H1 (cell line): ENCODE measurements at regions not wholly inside any gene's neighbourhood (a gene's known extent, or its start where the extent isn't known, plus 50 kb on each side); places are given as distances from the start of the nearest gene placed in this dataset.

Experiments used
- CTCF ChIA-PET: fragments of 300-600 bp; sonication (Branson Sonifier 250); formaldehyde crosslinking; loops from one replicate; lab custom pipeline; 2021; ENCODE audit not compliant: partially characterized antibody; lab: Charles Lee
- POLR2A ChIA-PET: fragments of 300-600 bp; sonication (Branson Sonifier 250); formaldehyde crosslinking; loops from one replicate; lab custom pipeline; 2021; ENCODE audit warnings: inconsistent platforms; ENCODE audit not compliant: partially characterized antibody; lab: Charles Lee
- DNase-seq, 2 experiments: peaks; one replicate each; pipeline versions ENCODE4 v3.0.0 to v3.0.0-alpha.2; 2010 to 2022; ENCODE audit warnings: low spot score in 2 of 2, low read depth in 1 of 2, mixed read lengths in 1 of 2
- FAIRE-seq: peaks from 2 replicates; lab custom pipeline; 2011; peaks lifted over from hg19 to GRCh38; lab: Jason Lieb, UNC
- H2AFZ ChIP-seq: 2 replicates; pipeline ENCODE4 v1.8.1; 2012; ENCODE audit warnings: low read length, inconsistent platforms
- H2AK5ac ChIP-seq: 2 replicates; pipeline ENCODE4 v1.6.1; 2013; ENCODE audit warnings: low read depth, low read length
- H2BK120ac ChIP-seq: replicated peaks from 2 replicates; pipeline ENCODE3; 2013; ENCODE audit warnings: low read depth, low read length, inconsistent platforms
- H2BK12ac ChIP-seq: 2 replicates; pipeline ENCODE4 v1.6.1; 2013; ENCODE audit warnings: low read depth, low read length
- H2BK15ac ChIP-seq: 2 replicates; pipeline ENCODE4 v1.6.1; 2013; ENCODE audit warnings: low read length
- H2BK20ac ChIP-seq: 2 replicates; pipeline ENCODE4 v1.6.1; 2013; ENCODE audit warnings: low read length
- H2BK5ac ChIP-seq: 2 replicates; pipeline ENCODE4 v1.6.1; 2013; ENCODE audit warnings: low read depth, low read length
- H3K14ac ChIP-seq: 2 replicates; pipeline ENCODE4 v1.6.1; 2013; ENCODE audit warnings: inconsistent platforms; ENCODE audit not compliant: insufficient read length
- H3K18ac ChIP-seq: 2 replicates; pipeline ENCODE4 v1.6.1; 2013; ENCODE audit warnings: low read length; ENCODE audit errors: extremely low read depth
- H3K23ac ChIP-seq: 2 replicates; pipeline ENCODE4 v1.6.1; 2013; ENCODE audit warnings: inconsistent platforms; ENCODE audit not compliant: insufficient read length
- H3K23me2 ChIP-seq: 2 replicates; pipeline ENCODE4 v1.6.1; 2013; ENCODE audit warnings: low read depth, low read length
- H3K27ac ChIP-seq: 2 replicates; pipeline ENCODE4 v1.6.1; 2011; ENCODE audit warnings: low read depth, low read length, inconsistent platforms
- H3K27me3 ChIP-seq, 4 experiments: replicated peaks in 1 of 4; 1 replicate in 1 of 4; 2 replicates in 3 of 4; pipeline versions ENCODE4 v1.6.1 to v1.8.1; 2011 to 2013; ENCODE audit warnings: low read length in 3 of 4, mild to moderate bottlenecking in 3 of 4, inconsistent platforms in 2 of 4, mixed read lengths in 2 of 4, moderate library complexity in 1 of 4; ENCODE audit not compliant: control insufficient read depth in 3 of 4, insufficient read depth in 3 of 4; ENCODE audit errors: extremely low read depth in 1 of 4
- H3K36me3 ChIP-seq, 4 experiments: 2 replicates each; pipeline versions ENCODE4 v1.6.1 to v1.8.1; 2011 to 2013; ENCODE audit warnings: mild to moderate bottlenecking in 4 of 4, low read length in 3 of 4, moderate library complexity in 2 of 4, control low read depth in 1 of 4, inconsistent platforms in 1 of 4; ENCODE audit not compliant: insufficient read depth in 4 of 4, control insufficient read depth in 2 of 4
- H3K4ac ChIP-seq: replicated peaks from 2 replicates; pipeline ENCODE3; 2013; ENCODE audit warnings: low read length, low read depth, mixed read lengths, inconsistent platforms; ENCODE audit not compliant: insufficient read length
- H3K4me1 ChIP-seq, 4 experiments: replicated peaks in 1 of 4; 1 replicate in 1 of 4; 2 replicates in 3 of 4; pipeline versions ENCODE4 v1.6.1 to v1.8.1; 2011 to 2013; ENCODE audit warnings: low read length in 3 of 4, inconsistent platforms in 2 of 4, mixed read lengths in 1 of 4; ENCODE audit not compliant: insufficient read depth in 4 of 4, control insufficient read depth in 3 of 4
- H3K4me2 ChIP-seq, 2 experiments: 2 replicates each; pipeline versions ENCODE4 v1.6.1 to v1.8.1; 2011 to 2013; ENCODE audit warnings: low read depth in 2 of 2, low read length in 2 of 2, control low read depth in 1 of 2, inconsistent platforms in 1 of 2, mild to moderate bottlenecking in 1 of 2; ENCODE audit not compliant: insufficient read depth in 1 of 2
- H3K4me3 ChIP-seq, 4 experiments: fragments of 200-600, 300-600 bp in 1 of 4; sonication (generic), shearing (Covaris generic), sonication (Bioruptor Twin) in 1 of 4; 2 replicates each; pipeline versions ENCODE4 v1.5.1 to v1.8.1; 2011 to 2016; ENCODE audit warnings: low read length in 4 of 4, low read depth in 3 of 4, control low read depth in 2 of 4, inconsistent platforms in 2 of 4, mild to moderate bottlenecking in 2 of 4, mixed read lengths in 1 of 4, moderate library complexity in 1 of 4; ENCODE audit not compliant: insufficient read depth in 2 of 4; ENCODE audit errors: extremely low read depth in 1 of 4
- H3K56ac ChIP-seq: replicated peaks from 2 replicates; pipeline ENCODE3; 2013; ENCODE audit warnings: low read depth, mild to moderate bottlenecking, mixed read lengths, low read length, inconsistent platforms; ENCODE audit not compliant: insufficient read length
- H3K79me1 ChIP-seq: 2 replicates; pipeline ENCODE4 v1.6.1; 2013; ENCODE audit warnings: low read depth, low read length, control low read depth
- H3K79me2 ChIP-seq, 2 experiments: 2 replicates each; pipeline versions ENCODE4 v1.6.1 to v1.8.1; 2012 to 2013; ENCODE audit warnings: low read length in 2 of 2, mild to moderate bottlenecking in 2 of 2, inconsistent platforms in 1 of 2; ENCODE audit not compliant: insufficient read depth in 2 of 2, control insufficient read depth in 1 of 2
- H3K9ac ChIP-seq, 4 experiments: replicated peaks in 1 of 4; 1 replicate in 1 of 4; 2 replicates in 3 of 4; pipeline versions ENCODE4 v1.6.1 to v1.8.1; 2011 to 2013; ENCODE audit warnings: low read depth in 3 of 4, low read length in 3 of 4, control low read depth in 2 of 4, mild to moderate bottlenecking in 2 of 4, moderate library complexity in 2 of 4, inconsistent platforms in 1 of 4; ENCODE audit errors: extremely low read depth in 1 of 4
- H3K9me3 ChIP-seq, 2 experiments: 2 replicates each; pipeline versions ENCODE4 v1.6.1 to v1.8.1; 2012 to 2013; ENCODE audit warnings: mild to moderate bottlenecking in 2 of 2, moderate library complexity in 2 of 2, control low read depth in 1 of 2, inconsistent platforms in 1 of 2, low read depth in 1 of 2, low read length in 1 of 2, mixed read lengths in 1 of 2; ENCODE audit not compliant: insufficient read depth in 2 of 2
- H4K20me1 ChIP-seq, 2 experiments: replicated peaks in 1 of 2; 2 replicates each; pipeline versions ENCODE3 to v1.8.1; 2011 to 2013; ENCODE audit warnings: inconsistent platforms in 2 of 2, low read length in 2 of 2, mild to moderate bottlenecking in 1 of 2; ENCODE audit not compliant: insufficient read depth in 2 of 2, control insufficient read depth in 1 of 2
- H4K5ac ChIP-seq: 2 replicates; pipeline ENCODE4 v1.6.1; 2013; ENCODE audit warnings: low read length, low read depth, mixed read lengths, inconsistent platforms; ENCODE audit not compliant: insufficient read length
- H4K8ac ChIP-seq: 2 replicates; pipeline ENCODE4 v1.8.0; 2013; ENCODE audit warnings: mild to moderate bottlenecking, moderate library complexity, low read length, inconsistent platforms; ENCODE audit not compliant: insufficient read depth; ENCODE audit errors: extremely low read depth
- H4K91ac ChIP-seq: replicated peaks from 2 replicates; pipeline ENCODE3; 2013; ENCODE audit warnings: low read length, mixed read lengths, inconsistent platforms; ENCODE audit not compliant: insufficient read length
- BACH1 ChIP-seq: IDR thresholded peaks from 2 replicates; pipeline ENCODE4 v1.6.1; 2012; ENCODE audit warnings: low read length, improper control_type of control experiment
- BRCA1 ChIP-seq: IDR thresholded peaks from 2 replicates; pipeline ENCODE4 v1.6.1; 2012; ENCODE audit warnings: low read depth, low read length, improper control_type of control experiment
- CTBP2 ChIP-seq: IDR thresholded peaks from 2 replicates; pipeline ENCODE4 v1.7.0; 2011; ENCODE audit warnings: borderline replicate concordance, mild to moderate bottlenecking, moderate library complexity, mixed read lengths, low read length; ENCODE audit not compliant: insufficient read depth, insufficient read length
- POLR2AphosphoS5 ChIP-seq: IDR thresholded peaks from 2 replicates; pipeline ENCODE4 v1.6.1; 2011; ENCODE audit warnings: low read depth, low read length
- SP4 ChIP-seq: IDR thresholded peaks from 2 replicates; pipeline ENCODE4 v1.6.1; 2012; ENCODE audit warnings: low read length, inconsistent platforms
- TBP ChIP-seq: IDR thresholded peaks from 2 replicates; pipeline ENCODE4 v1.6.1; 2011; ENCODE audit warnings: low read depth, low read length, improper control_type of control experiment
- YY1 ChIP-seq: IDR thresholded peaks from 2 replicates; pipeline ENCODE4 v1.6.1; 2011; ENCODE audit warnings: low read depth, mild to moderate bottlenecking, low read length
- WGBS, 2 experiments: shearing (Covaris generic) in 1 of 2; methylation state at CpG; one replicate each; pipeline versions ENCODE4 v1.1.6 to v1.1.7; 2013 to 2015; ENCODE audit warnings: low lambda C conversion rate in 2 of 2, mixed read lengths in 2 of 2, inconsistent platforms in 1 of 2, low coverage in 1 of 2, missing lambda C conversion rate in 1 of 2; ENCODE audit not compliant: insufficient replicate concordance in 2 of 2, insufficient coverage in 1 of 2, insufficient read length in 1 of 2; ENCODE audit errors: extremely low coverage in 1 of 2, missing lambda C conversion rate in 1 of 2; 5-methylcytosine and 5-hydroxymethylcytosine counted together

DNA sequence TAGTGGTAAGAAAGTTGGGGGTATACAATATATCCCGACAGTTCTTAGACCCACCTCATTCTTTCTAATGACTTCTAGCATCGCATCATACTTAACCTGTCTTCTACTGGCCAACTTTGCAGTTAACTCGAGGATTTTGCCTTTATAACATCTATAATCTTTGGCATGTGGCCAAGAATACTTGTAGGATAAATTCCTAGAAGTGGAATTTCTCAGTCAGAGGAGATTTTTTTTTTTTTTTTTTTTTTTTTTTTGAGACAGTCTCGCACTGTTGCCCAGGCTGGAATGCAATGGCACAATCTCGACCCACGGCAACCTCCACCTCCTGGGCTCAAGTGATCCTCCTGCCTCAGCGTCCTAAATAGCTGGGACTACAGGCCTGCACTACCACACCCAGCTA, 253.5 kb downstream of the MRTFB start:
- Histone ChIP-seq H3K27me3 (no peaks in the 10 kb centered on the region), H2AK5ac (no peak overlapping the region), H3K4me3 (no peak overlapping the region), H3K79me2 (peaks cover 0 to 9% of the 10 kb centered on the region in 2 experiments; a peak in 1 of 4 replicates), H3K23ac (no peak overlapping the region), H3K23me2 (no peaks in the 10 kb centered on the region), H4K8ac (no peak overlapping the region), H2BK20ac (no peak overlapping the region), H3K9me3 (no peaks in the 10 kb centered on the region; a peak in 2 of 4 replicates), H3K18ac (no peak overlapping the region), H3K56ac (no peak overlapping the region), H4K20me1 (no peaks in the 10 kb centered on the region), H4K5ac (no peak overlapping the region), H4K91ac (no peak overlapping the region), H3K4me2 (no peak overlapping the region), H3K36me3 (peaks cover 0 to 10% (median 4%) of the 10 kb centered on the region in 4 experiments; a peak in 4 of 8 replicates), H2BK15ac (no peak overlapping the region), H3K27ac (no peak overlapping the region), H3K14ac (no peak overlapping the region), H3K79me1 (no peaks in the 10 kb centered on the region), H3K9ac (no peak overlapping the region), H3K4me1 (no peaks in the 10 kb centered on the region; a peak in 2 of 7 replicates), H2BK5ac (no peak overlapping the region), H2BK12ac (no peak overlapping the region), H2AFZ (no peak overlapping the region), H2BK120ac (no peak overlapping the region), H3K4ac (no peak overlapping the region)
- POLR2A ChIA-PET, result interaction anchor here (0.9 kb wide), 1 partner anchor 10 kb away, joined by 3 read pairs; no protein-coding TSS in a partner anchor
- FAIRE-seq (no peak), DNase-seq (no peak)
- 89% methylated on average over 6 of the region's 7 CpGs; no CpG with 5 or more reads in 1 of the 2 experiments for WGBS, 2 experiments
- CTCF ChIA-PET, result interaction anchor here (0.7 to 2.3 kb wide), 4 partner anchors 12 to 36 kb away, joined by 3 to 7 read pairs (median 4); no protein-coding TSS in a partner anchor
- no peak for TF ChIP-seq YY1
- TF ChIP-seq SP4, result no peak
- TF ChIP-seq BACH1, result no peak
- no peak for TF ChIP-seq POLR2AphosphoS5
- no peak for TF ChIP-seq BRCA1
- TF ChIP-seq CTBP2, result no peak
- TF ChIP-seq TBP, result no peak
